Ammon's horn (tissue), 1 donor: ENCODE measurements at regions not wholly inside any gene's neighbourhood (a gene's known extent, or its start where the extent isn't known, plus 50 kb on each side); places are given as distances from the start of the nearest gene placed in this dataset.

Experiments used
- DNase-seq: peaks from one replicate; pipeline ENCODE4 v3.0.0-alpha.2; 2016; ENCODE audit warnings: low spot score

DNA sequence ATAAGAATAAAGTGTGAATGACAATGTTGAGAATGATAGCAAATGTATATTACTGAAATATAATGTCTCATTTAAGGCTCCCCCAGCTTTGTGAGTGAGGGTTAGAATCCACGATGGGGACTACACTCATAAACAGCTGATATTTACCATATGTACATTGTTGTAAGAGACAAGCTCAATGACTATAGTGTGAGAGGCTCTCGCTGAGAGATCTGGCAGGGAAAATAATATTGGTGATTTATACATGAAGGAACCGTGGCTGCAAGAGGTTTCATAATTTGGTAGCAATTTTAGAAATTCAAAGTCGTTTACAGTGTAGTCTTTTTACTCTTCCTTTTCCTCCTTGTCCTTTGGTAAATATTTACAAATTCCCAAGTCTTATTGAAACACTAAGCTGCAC, 342.2 kb upstream of the AKR1E2 start:
- no peak for DNase-seq

DNA sequence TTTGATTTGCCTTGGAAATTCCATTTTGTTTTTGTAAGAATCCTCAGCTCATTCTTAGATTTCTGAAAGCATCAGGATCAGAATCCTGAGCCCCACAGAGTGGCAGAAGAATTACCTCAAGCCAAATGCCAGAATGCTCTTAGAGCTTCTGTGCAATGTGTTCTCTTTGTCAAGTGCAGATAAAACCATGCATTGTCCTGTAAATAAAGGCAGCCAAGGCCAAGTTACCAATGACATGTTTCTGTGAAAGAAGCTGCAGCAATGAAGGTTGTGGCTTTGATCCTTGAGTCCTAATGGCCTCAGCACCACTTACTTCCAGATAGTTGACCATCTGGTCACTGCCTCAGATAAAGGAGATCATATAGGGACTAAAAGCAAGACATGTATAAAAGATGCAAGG, 343.3 kb upstream of the AKR1E2 start:
- no peak for DNase-seq

DNA sequence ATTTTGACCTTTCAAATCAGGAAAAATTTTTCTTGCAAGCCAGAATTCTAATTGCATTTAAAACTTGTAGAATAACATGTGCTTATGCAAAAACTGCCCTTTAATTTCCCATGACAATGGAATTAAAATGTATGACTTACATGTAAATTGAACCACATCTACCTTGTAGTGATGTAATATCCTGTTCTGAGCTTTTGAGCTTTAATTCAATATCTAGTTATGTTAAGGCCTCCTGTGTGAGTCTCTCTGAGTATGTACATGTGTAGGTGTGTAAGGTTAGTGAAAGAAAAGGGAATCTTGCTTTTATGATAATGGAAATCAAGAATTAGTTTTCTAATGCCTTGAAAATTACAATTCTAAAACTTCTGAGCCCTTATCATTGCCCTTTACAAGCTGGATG, 344.8 kb upstream of the AKR1E2 start:
- DNase-seq: no peak

DNA sequence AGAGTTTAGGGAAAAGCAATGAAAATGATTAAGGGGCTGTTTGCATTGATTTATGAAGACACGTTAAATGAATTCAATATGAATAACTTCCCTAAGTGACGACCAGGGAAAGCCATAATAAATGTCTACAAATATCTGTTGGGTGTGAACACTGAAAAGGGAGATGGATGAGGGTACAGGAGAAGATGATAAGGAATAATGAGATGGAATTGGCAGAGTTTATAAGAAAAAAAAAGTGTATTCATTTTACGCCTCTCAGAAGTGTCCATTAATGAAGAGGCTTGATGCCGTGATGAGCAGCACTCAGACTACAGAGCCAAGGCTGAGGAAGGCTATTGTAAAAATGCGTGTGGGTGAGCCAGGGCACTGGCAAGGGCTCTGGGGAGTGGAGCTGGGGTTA, 346.7 kb upstream of the AKR1E2 start:
- no peak for DNase-seq

GRCh38 chr10:4477664-4478063, 348.3 kb upstream of the AKR1E2 start:
- DNase-seq: no peak

DNA sequence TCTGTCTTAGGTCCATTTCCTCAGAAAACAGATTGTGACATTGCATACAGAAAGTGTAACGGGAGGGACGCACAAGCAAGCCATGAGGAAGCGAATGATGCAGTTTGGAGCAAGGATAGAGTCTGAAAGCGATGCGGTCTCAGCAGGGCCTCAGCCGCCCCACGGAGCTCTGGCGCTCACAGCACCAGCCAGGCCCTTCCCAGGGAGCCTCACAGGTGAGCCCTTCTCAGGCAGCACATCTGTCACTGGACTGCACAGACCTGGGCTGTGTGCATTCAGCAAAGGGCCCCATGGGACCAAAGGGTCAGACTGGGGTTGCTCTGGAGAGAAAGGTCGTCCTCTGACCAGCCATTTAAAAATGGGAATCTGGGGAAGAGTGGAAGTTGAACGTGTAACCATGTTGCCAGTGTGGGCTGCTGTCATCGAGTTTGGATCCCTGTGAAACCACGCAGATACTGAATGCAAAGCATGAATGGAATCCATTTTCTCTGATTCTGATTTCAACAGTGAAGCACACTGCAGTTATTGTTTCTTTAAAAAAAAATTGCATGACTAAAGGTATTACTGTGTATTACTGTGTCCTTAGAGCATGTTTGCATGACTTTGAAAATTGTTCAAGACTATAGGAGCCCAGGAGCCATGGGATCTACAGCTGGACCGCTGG, 350.0 kb upstream of the AKR1E2 start:
- DNase-seq: no peak

DNA sequence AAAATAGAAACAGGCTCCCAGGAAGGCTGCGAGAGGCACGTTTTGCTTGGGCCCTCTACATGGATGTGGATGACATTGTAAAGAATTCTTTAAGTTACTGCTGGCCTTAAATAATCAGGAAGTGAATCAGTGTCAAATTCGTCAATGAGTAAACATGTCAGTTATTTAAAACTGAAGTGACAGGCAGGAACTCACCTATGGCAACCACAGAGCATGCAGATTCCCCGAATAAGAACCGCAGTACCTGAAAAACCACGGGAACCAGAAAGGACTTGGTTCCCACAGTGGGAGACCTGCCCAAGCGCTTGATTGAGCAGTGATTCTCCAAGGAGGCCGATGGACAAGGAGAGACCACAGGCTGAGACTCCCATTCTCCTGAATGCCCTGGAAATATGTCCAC, 351.2 kb upstream of the AKR1E2 start:
- no peak for DNase-seq

- no peak for DNase-seq
These were observed 352.0 kb upstream of the AKR1E2 start for GRCh38 chr10:4473977-4474376.

- no peak for DNase-seq
These were observed 353.7 kb upstream of the AKR1E2 start for GRCh38 chr10:4472190-4472904.

GRCh38 chr10:4470231-4470835, 355.7 kb upstream of the AKR1E2 start:
- no peak for DNase-seq

- DNase-seq: no peak
These were observed 358.5 kb upstream of the AKR1E2 start for GRCh38 chr10:4467481-4467880.

DNA sequence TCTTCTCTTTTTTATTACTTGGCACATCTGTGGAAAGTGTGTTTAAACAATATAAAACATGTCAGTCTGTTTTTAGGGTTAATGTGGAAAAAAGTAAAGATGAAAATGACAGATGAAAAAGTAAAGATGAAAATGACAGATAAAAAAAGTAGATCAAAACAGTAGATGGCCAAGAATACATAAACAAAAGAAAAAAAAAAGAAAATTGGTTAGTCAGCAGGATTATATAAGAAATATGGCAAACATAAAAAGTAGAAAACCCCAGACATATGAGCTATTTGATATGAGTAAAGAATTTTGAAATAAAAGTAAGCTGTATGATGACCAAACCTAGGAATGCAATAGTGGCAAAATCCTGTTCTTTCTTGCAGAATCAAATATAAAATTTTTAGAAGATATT, 365.7 kb upstream of the AKR1E2 start:
- no peak for DNase-seq

DNA sequence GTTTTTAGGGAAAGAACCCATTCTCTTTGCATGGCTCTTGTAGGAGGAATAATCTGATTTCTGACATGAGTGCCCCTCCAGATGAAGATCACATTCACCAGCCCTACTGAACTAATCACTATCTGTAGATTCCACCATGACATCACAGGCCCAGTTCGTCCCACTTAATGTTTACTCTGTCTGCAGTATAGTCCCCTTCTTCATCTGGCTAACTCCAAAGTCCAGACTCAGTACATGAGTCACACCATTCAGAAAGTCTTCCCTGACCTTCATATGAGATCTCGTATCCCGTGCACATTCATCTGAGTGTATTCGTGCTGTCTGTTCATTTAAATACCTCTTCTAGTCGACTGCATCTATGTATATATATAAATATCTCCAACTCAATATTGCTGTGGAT, 366.5 kb upstream of the AKR1E2 start:
- no peak for DNase-seq

DNA sequence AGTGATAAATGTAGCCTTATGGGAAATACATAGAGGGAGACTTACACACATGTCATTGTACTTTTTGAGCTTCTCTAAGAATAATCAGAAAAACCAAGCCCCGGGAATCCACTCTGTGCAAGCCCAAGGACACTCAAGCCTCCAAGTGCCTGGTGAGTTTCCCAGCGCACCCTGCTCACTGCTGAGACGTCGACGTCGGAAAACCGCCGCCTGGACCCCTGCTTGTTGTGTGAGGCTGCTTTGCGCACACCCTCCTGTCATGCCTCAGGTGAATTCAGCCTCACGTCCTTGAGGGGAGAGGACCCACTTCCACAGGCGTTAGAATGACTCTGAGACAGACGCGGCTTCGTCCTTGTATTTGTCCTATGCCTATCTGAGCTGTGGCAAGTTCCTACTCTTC, 368.4 kb upstream of the AKR1E2 start:
- no peak for DNase-seq

- no peak for DNase-seq
These were observed 369.2 kb upstream of the AKR1E2 start for GRCh38 chr10:4456776-4457175.

GRCh38 chr10:4456279-4456678, 369.7 kb upstream of the AKR1E2 start:
- DNase-seq: no peak

DNA sequence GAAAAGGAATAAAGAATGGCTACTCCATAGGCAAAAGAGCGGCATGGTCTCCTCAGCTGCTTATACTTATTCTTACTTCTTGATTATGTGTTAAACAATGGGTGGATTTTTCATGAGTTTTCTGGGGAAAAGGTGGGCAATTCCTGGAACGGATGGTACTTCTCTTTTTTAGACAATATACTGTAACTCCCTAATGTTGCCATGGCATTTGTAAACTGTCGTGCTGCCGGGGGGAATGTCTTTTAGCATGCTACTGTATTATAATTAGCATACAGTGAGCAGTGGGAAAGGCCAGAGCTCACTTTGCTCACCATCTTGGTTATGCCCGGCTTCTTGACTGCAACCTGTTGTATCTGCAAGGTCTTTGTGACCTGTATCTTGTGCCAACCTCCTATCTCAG, 372.1 kb upstream of the AKR1E2 start:
- DNase-seq: no peak

- DNase-seq: no peak
These were observed 372.7 kb upstream of the AKR1E2 start for GRCh38 chr10:4453276-4453675.

DNA sequence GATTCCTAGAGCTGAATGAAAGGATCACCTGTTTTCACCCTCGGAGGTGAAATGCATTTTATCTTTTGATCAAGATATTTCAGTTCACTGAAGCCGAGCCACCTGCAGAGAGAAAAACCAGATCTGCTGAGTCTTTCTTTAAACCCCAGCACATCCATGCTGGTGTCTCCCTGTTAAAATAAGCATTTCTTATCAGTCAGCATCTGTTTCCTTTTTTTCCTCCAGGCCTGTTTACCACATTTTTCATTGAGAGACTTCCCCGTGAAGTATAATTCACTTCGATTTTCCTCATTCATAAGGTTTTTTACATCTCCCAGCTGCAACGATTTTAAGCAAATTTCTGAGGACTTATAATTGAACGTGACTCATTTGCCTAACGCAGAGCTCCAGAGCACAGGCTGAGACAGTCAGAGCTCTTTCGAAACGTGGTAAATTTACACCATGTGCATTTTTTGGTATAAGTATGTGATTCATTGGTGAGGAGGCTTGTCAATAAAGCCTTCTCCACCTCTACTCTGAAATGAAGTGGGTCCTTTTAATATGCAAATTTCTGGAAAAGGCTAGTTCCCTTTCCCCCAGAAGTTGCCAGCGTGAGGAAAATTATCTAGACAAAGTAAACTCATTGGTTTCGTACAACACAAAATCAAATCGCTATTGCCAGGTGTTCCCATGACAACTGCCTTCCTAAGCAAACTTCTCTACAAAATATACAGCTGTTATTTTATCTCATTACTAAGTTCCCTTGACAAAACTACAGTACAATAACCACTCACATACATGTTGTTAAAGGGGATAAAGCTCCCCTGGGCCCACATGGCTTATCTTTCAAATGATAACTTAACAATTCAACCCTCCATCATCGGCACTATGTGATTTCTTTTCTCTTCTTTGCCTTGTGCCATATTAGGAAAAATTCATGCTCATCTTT, 374.8 kb upstream of the AKR1E2 start:
- DNase-seq: peak; percentile 9

DNA sequence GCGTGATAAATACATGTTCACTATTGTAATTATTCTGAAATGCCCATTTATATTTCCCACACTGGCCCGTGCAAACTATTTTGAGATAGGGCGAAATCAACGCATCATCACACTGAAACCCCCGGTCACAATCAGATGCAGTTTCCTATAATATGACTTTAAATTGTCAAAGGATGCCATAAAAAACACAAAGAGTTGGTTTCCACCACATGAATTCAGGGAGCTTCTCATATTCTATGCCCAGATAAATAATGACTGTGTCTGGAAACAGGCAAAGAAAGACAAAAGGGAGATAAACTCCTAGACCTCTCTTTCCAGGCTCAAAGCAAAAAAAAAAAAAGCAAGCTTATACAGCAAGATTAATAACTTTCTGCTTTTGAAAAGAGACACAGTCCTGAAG, 375.8 kb upstream of the AKR1E2 start:
- DNase-seq: no peak

- no peak for DNase-seq
These were observed 378.0 kb upstream of the AKR1E2 start for GRCh38 chr10:4448030-4448429.

GRCh38 chr10:4443419-4443818, 382.6 kb upstream of the AKR1E2 start:
- DNase-seq: no peak

- no peak for DNase-seq
These were observed 383.7 kb upstream of the AKR1E2 start for GRCh38 chr10:4442296-4442695.
